Thyroid gland (tissue), 4 donors: ENCODE measurements at regions not wholly inside any gene's neighbourhood (a gene's known extent, or its start where the extent isn't known, plus 50 kb on each side); places are given as distances from the start of the nearest gene placed in this dataset.

Experiments
- DNase-seq, 2 donors: peaks; one replicate each; pipeline ENCODE4 v3.0.0-alpha.2; 2019
- H3K27ac ChIP-seq, 3 donors: fragments of 200-600 bp; sonication (generic); 1 replicate in 2 of 3; 2 replicates in 1 of 3; pipeline ENCODE4 v1.5.1; 2016 to 2019; ENCODE audit warnings: mild to moderate bottlenecking in 1 of 3, moderate library complexity in 1 of 3
- H3K27me3 ChIP-seq: fragments of 200-600 bp; sonication (generic); one replicate; pipeline ENCODE4 v1.5.1; 2019
- H3K36me3 ChIP-seq, 2 donors: fragments of 200-600 bp; sonication (generic); one replicate each; pipeline ENCODE4 v1.5.1; 2016 to 2019
- H3K4me1 ChIP-seq, 2 donors: fragments of 200-600 bp; sonication (generic); one replicate each; pipeline ENCODE4 v1.5.1; 2017 to 2019
- H3K4me3 ChIP-seq, 3 donors: fragments of 200-600 bp; sonication (generic); replicated peaks in 1 of 3; 1 replicate in 2 of 3; 2 replicates in 1 of 3; pipeline ENCODE4 v1.5.1; 2016; ENCODE audit warnings: mild to moderate bottlenecking in 1 of 3
- H3K9me3 ChIP-seq: fragments of 200-600 bp; sonication (generic); one replicate; pipeline ENCODE4 v1.5.1; 2017
- CTCF ChIP-seq, 6 experiments: fragments of 200-600 bp in 3 of 6; fragments of 450-650 bp in 3 of 6; sonication (generic) in 3 of 6; IDR thresholded peaks; one replicate each; pipeline ENCODE4 v1.5.1; 2016 to 2019; ENCODE audit warnings: antibody characterized with exemption in 6 of 6, mild to moderate bottlenecking in 2 of 6, inconsistent platforms in 1 of 6, moderate library complexity in 1 of 6
- POLR2A ChIP-seq, 2 donors: fragments of 450-650 bp; IDR thresholded peaks; one replicate each; pipeline ENCODE4 v1.6.1; 2017; ENCODE audit warnings: antibody characterized with exemption in 2 of 2, mild to moderate bottlenecking in 2 of 2, moderate library complexity in 1 of 2
- WGBS, 2 donors: methylation state at CpG; one replicate each; pipeline ENCODE4 v1.1.5; 2017; 5-methylcytosine and 5-hydroxymethylcytosine counted together
- intact Hi-C: fragments of 100-400 bp; cut with DNase I; formaldehyde crosslinking; loops from one replicate; pipeline ENCODE4 v1.15.1; 2023

DNA sequence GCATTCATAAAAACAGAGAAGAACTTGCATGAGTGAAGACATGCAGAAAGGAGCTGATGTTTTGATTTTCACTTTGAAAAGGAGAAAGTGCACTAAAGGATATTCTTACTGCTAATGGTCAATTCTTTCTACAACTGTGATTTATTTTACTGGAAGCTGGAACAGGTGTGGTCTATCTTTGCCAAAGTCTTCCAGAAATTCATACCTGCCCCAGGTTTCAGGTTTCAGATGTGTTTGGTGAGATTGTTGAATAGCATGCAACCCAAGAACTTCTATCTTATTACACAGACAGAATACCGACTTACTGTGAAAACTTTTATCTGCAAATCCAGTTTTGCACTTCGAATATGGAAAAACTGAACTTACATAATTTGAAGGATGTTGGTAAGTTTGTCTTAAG lies 388.3 kb downstream of the PDGFC start:
- no peak overlapping the region for H3K27ac ChIP-seq
- no peak for DNase-seq
- no peak overlapping the region for H3K4me3 ChIP-seq
- intact Hi-C loops = no loop called here
- TF ChIP-seq POLR2A (IDR thresholded peaks at IDR 0.05) = no peak
- no peak for TF ChIP-seq CTCF (IDR thresholded peaks at IDR 0.05)
- H3K4me1 ChIP-seq = peaks cover 0 to 2% of the 10 kb centered on the region in 2 donors
- H3K9me3 ChIP-seq = no peaks in the 10 kb centered on the region
- WGBS, 2 donors = 87 to 90% methylated on average over 2 of the region's 2 CpGs
- no peaks in the 10 kb centered on the region for H3K27me3 ChIP-seq
- H3K36me3 ChIP-seq = no peaks in the 10 kb centered on the region

GRCh38 chr4:156581282-156582063 lies 390.1 kb downstream of the PDGFC start:
- intact Hi-C loops = no loop called here
- H3K9me3 ChIP-seq = no peaks in the 10 kb centered on the region
- no peak for DNase-seq
- 49 to 57% methylated on average over 3 of the region's 3 CpGs for WGBS, 2 donors
- no peak overlapping the region for H3K27ac ChIP-seq
- TF ChIP-seq POLR2A (IDR thresholded peaks at IDR 0.05) = no peak
- H3K27me3 ChIP-seq = no peaks in the 10 kb centered on the region
- no peak overlapping the region for H3K4me3 ChIP-seq
- H3K4me1 ChIP-seq = peaks cover 0 to 2% of the 10 kb centered on the region in 2 donors
- no peaks in the 10 kb centered on the region for H3K36me3 ChIP-seq

DNA sequence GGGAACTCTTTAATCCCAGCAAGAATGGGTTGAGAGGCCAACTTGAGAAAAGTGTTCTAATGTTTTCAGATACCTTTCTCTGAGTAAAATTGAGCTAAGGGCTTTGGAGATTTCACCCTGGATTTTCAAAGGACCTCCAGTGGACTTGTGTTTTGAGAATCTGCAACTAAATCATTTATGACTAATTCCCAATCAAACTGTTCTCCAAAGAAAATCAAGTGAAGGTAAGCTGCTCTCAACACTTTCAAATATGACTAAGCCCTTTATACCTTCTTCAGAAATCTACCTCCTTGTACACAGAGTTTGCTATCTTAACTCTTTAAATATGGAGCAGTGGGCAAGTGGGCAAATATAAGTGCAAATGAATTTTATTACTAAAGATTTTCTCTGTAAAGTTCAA lies 392.9 kb downstream of the PDGFC start:
- DNase-seq = no peak
- Histone ChIP-seq H3K4me3 (no peak overlapping the region), H3K9me3 (no peaks in the 10 kb centered on the region), H3K27me3 (no peaks in the 10 kb centered on the region), H3K36me3 (no peaks in the 10 kb centered on the region), H3K4me1 (peaks cover 0 to 2% of the 10 kb centered on the region in 2 donors), H3K27ac (no peak overlapping the region)
- intact Hi-C loops = no loop called here
- no peak for TF ChIP-seq CTCF (IDR thresholded peaks at IDR 0.05)
- TF ChIP-seq POLR2A (IDR thresholded peaks at IDR 0.05) = no peak

- TF ChIP-seq CTCF (IDR thresholded peaks at IDR 0.05) (no peak), POLR2A (IDR thresholded peaks at IDR 0.05) (no peak)
- no peaks in the 10 kb centered on the region for H3K27me3 ChIP-seq
- H3K4me1 ChIP-seq = peaks cover 0 to 2% of the 10 kb centered on the region in 2 donors
- H3K9me3 ChIP-seq = no peaks in the 10 kb centered on the region
- no peaks in the 10 kb centered on the region for H3K36me3 ChIP-seq
- no peak overlapping the region for H3K4me3 ChIP-seq
- intact Hi-C loops = no loop called here
- no peak overlapping the region for H3K27ac ChIP-seq
- no peak for DNase-seq
- 56 to 58% methylated on average over 4 of the region's 4 CpGs for WGBS, 2 donors
These were observed 393.6 kb downstream of the PDGFC start for GRCh38 chr4:156578005-156578404.

DNA sequence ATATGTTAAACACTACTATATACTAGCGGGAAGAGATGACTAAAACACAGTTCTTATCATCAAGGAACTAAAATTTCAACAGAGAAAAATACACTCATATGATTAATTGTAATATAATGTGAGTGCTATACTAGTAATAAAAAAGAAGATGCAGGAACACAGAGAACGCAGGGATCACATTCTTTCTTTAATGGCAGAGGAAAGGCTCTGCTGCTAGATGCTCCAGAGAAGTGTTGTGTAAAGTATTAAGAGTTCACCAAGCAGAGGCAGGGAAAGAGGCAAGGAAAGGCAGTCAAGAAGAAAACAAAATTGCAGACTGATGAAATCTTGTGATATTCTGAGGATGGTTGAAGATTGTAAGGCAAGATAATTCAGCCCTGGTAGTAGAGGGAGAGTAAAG lies 394.7 kb downstream of the PDGFC start:
- Histone ChIP-seq H3K27me3 (no peaks in the 10 kb centered on the region), H3K4me3 (no peak overlapping the region), H3K9me3 (no peaks in the 10 kb centered on the region), H3K4me1 (peaks cover 0 to 2% of the 10 kb centered on the region in 2 donors), H3K36me3 (no peaks in the 10 kb centered on the region), H3K27ac (no peak overlapping the region)
- TF ChIP-seq CTCF (IDR thresholded peaks at IDR 0.05) = no peak
- no peak for TF ChIP-seq POLR2A (IDR thresholded peaks at IDR 0.05)
- no peak for DNase-seq
- intact Hi-C loops = no loop called here
- 81 to 88% methylated on average over 2 of the region's 2 CpGs for WGBS, 2 donors
